LNCaP clone FGC (cell line): ENCODE measurements at regions not wholly inside any gene's neighbourhood (a gene's known extent, or its start where the extent isn't known, plus 50 kb on each side); places are given as distances from the start of the nearest gene placed in this dataset.

Source experiments
- DNase-seq: peaks from one replicate; pipeline ENCODE4 v3.0.0-alpha.2; 2011; ENCODE audit warnings: low read depth
- H3K4me3 ChIP-seq: 2 replicates; pipeline ENCODE4 v1.5.1; 2011; ENCODE audit warnings: mild to moderate bottlenecking, low read depth, low read length, control low read depth
- TF ChIP-seq, protein P1 (sequence below): IDR thresholded peaks from 2 replicates; pipeline ENCODE4 v1.5.1; 2012; ENCODE audit warnings: mild to moderate bottlenecking; ENCODE audit not compliant: control insufficient read depth, insufficient read depth; ENCODE audit errors: extremely low read depth

DNA sequence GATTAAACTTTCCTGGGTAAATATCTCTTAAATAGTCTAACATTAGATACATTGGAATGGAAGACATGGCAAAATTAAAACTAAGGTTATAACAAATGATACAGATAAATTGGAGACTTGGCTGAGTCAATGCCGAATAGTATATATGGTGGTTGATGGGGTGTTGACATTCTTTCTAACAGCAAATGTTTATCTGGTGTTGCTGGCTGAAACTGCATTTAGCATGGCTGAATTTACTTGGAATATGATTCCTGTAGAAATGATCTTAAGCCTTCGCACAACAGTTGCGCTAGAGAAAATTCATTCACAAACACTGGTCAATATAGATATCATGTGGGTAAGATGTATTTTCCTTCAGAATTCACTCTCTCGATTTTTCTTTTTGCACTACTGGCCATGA is 646.0 kb upstream of the CXADR start:
- H3K4me3 ChIP-seq: no peak overlapping the region
- TF ChIP-seq, protein P1, sequence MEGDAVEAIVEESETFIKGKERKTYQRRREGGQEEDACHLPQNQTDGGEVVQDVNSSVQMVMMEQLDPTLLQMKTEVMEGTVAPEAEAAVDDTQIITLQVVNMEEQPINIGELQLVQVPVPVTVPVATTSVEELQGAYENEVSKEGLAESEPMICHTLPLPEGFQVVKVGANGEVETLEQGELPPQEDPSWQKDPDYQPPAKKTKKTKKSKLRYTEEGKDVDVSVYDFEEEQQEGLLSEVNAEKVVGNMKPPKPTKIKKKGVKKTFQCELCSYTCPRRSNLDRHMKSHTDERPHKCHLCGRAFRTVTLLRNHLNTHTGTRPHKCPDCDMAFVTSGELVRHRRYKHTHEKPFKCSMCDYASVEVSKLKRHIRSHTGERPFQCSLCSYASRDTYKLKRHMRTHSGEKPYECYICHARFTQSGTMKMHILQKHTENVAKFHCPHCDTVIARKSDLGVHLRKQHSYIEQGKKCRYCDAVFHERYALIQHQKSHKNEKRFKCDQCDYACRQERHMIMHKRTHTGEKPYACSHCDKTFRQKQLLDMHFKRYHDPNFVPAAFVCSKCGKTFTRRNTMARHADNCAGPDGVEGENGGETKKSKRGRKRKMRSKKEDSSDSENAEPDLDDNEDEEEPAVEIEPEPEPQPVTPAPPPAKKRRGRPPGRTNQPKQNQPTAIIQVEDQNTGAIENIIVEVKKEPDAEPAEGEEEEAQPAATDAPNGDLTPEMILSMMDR: no peak
- no peak for DNase-seq

DNA sequence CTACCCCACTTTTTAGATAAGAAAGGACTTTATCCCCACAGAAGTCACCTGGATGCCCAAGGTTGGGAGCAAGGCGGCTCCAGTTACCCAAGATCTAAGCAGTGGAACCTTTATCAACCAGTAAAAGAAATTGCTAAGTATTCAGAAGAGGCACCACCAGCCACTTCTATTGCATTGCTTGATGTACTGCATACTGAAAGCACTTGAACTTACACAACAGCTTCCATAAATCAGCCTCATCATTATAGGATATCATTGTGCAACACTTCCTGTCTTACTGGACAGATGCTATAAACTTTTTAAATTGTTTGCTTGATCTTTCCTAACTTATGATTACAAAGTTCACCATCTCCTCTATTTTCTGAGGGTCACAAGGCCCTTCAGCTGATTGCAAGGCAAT is 642.7 kb upstream of the CXADR start:
- no peak overlapping the region for H3K4me3 ChIP-seq
- TF ChIP-seq, protein P1: no peak
- DNase-seq: no peak

DNA sequence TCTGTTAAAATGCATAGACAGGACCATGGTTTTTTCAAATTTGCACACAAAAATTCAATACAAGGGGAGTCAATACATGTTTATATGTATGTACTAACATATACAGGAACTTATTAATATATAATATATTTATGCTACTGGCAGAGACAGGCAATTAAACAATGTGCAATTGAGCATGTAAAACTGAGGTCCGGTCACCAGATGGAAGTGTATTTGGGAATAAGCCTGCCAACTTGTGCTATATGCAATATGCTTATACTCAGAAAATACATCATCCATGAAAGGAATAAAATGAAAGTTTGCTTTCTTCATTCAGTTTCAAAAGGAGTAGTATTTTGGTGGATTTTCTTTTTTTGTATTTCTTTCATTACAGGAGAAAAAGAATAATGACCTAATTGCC is 640.2 kb upstream of the CXADR start:
- H3K4me3 ChIP-seq: no peak overlapping the region
- DNase-seq: no peak
- TF ChIP-seq, protein P1: no peak

DNA sequence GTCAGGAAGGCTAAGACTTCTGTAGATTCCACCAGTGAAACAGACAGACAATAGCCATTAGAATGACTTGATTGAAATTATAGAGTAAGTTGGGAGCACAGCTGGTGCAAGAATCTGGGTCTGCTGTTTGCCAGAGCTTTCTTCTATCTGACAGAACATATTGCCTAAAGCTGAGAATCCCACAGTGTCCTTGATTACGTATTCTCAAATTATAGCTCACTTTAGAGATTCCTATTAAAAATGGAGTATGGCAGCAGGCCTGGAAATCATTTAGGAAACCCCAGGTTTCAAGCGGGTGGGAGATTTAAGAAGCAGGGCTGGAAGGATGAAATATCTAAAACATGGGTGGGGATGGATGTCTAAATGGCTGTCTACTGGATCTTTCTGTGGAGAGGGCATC is 639.7 kb upstream of the CXADR start:
- no peak overlapping the region for H3K4me3 ChIP-seq
- no peak for DNase-seq
- TF ChIP-seq, protein P1: no peak

DNA sequence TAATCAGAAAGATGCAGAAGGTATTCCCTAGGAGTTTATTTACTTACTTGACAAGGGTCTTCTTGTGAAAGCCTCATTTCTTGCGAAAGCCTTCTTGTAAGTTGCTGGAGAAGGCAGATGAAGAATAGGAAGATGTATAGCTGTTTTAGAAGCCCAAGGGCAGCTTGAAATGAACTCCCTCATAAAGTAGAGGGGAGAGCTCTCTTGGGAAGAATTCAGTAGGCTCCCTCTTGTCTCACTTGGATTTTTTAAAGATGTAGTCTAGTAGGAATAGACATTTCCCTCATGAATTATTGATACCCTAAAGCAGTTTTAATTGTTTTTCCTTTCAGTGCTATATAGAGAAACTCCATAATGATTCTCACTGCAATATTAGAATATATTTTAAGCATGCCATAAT is 639.2 kb upstream of the CXADR start:
- DNase-seq: no peak
- TF ChIP-seq, protein P1: no peak

DNA sequence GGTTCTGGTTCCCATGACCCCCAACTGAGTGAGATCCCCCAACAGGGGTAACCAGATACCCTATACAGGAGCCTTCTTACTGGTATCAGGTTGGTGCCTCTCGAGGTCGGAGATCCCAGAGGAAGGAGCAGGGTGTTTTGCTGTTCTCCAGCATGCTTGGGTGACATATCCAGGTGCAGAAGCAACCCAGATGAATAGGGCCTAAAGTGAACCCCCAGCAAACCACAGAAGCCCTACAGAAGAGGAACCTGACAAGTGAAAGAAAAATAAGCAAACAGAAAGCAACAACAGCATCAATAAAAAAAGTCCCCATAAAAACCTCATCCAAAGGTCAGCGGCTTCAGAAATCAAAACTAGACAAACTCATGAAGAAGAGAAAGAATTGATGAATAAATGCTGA is 633.4 kb upstream of the CXADR start:
- TF ChIP-seq, protein P1: no peak
- no peak overlapping the region for H3K4me3 ChIP-seq
- no peak for DNase-seq

More for the DNA sequence above, 639.2 kb upstream of the CXADR start:
- no peak overlapping the region for H3K4me3 ChIP-seq

DNA sequence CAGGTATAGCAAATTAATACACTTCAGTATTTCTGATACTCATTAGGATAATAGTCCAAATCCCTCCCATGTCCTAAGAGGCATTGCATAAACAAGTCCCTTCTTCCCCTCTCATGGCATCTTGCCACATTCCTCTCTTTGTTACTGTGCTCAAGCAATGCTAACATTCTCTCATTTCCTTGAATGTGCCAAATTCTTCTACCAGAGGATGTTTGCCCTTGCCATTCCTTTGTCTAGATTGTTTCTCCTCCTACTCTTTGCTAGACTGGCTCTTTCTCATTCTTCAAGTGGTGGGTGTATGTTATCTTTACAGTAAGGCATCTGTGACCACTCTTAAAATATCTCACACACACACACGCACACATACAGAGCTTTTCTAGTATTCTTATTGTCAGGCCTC is 621.0 kb upstream of the CXADR start:
- DNase-seq: no peak
- H3K4me3 ChIP-seq: no peak overlapping the region
- TF ChIP-seq, protein P1: no peak
